IMR-90 (cell line): ENCODE measurements at regions not wholly inside any gene's neighbourhood (a gene's known extent, or its start where the extent isn't known, plus 50 kb on each side); places are given as distances from the start of the nearest gene placed in this dataset.

ENCODE experiments used
- ATAC-seq: fragments of 200-7000 bp; cut with Tn5 transposase; 2 replicates; pipeline ENCODE4 v1.9.1; 2020; ENCODE audit warnings: low read depth, mild to moderate bottlenecking, moderate library complexity
- BruUV-seq: library from RNA; stranded (reverse); fragments of 400-500 nt; replicated peaks from 2 replicates; lab custom pipeline; 2021; lab: Mats Ljungman, UMichigan
- CTCF ChIA-PET: fragments of 300-600 bp; formaldehyde crosslinking; extraction: SDS; loops from one replicate; lab custom pipeline; 2021; ENCODE audit warnings: antibody characterized with exemption; lab: Yijun Ruan, JAX
- POLR2A ChIA-PET: fragments of 300-600 bp; sonication (Branson Sonifier 250); formaldehyde crosslinking; loops from one replicate; lab custom pipeline; 2022; ENCODE audit warnings: antibody characterized with exemption; ENCODE audit not compliant: unreplicated experiment; lab: Charles Lee
- DNase-seq: peaks from one replicate; pipeline ENCODE4 v3.0.0; 2013
- H2AFZ ChIP-seq: replicated peaks from 2 replicates; pipeline ENCODE3; 2013; ENCODE audit warnings: low read length, mild to moderate bottlenecking; ENCODE audit not compliant: poor library complexity
- H2AK5ac ChIP-seq: 2 replicates; pipeline ENCODE4 v1.6.1; 2013; ENCODE audit warnings: low read depth, low read length, inconsistent platforms
- H2AK9ac ChIP-seq: replicated peaks from 2 replicates; pipeline ENCODE3; 2013; ENCODE audit warnings: mild to moderate bottlenecking, low read depth, low read length, moderate library complexity; ENCODE audit not compliant: poor library complexity
- H2BK120ac ChIP-seq: 2 replicates; pipeline ENCODE4 v1.6.1; 2013; ENCODE audit warnings: low read depth, low read length, inconsistent platforms
- H2BK15ac ChIP-seq: 3 replicates; pipeline ENCODE4 v1.6.1; 2013; ENCODE audit warnings: low read depth, low read length, inconsistent platforms
- H2BK20ac ChIP-seq: 2 replicates; pipeline ENCODE4 v1.6.1; 2013; ENCODE audit warnings: low read depth, mild to moderate bottlenecking, inconsistent platforms, low read length, moderate library complexity
- H2BK5ac ChIP-seq: 2 replicates; pipeline ENCODE4 v1.6.1; 2013; ENCODE audit warnings: mild to moderate bottlenecking, low read depth, low read length, inconsistent platforms; ENCODE audit not compliant: poor library complexity, severe bottlenecking
- H3K14ac ChIP-seq: replicated peaks from 2 replicates; pipeline ENCODE4 v1.6.1; 2013; ENCODE audit warnings: low read depth, low read length, inconsistent platforms
- H3K18ac ChIP-seq: 2 replicates; pipeline ENCODE4 v1.6.1; 2013; ENCODE audit warnings: low read depth, low read length, control low read depth
- H3K23ac ChIP-seq: 2 replicates; pipeline ENCODE4 v1.6.1; 2013; ENCODE audit warnings: low read depth, low read length, inconsistent platforms
- H3K27ac ChIP-seq: 2 replicates; pipeline ENCODE4 v1.5.1; 2013; ENCODE audit warnings: mild to moderate bottlenecking, control low read depth, low read length; ENCODE audit not compliant: insufficient read depth
- H3K27me3 ChIP-seq: 2 replicates; pipeline ENCODE4 v1.6.1; 2013; ENCODE audit warnings: low read length; ENCODE audit not compliant: control insufficient read depth, insufficient read depth
- H3K36me3 ChIP-seq: 2 replicates; pipeline ENCODE4 v1.6.1; 2013; ENCODE audit warnings: low read length, mixed read lengths; ENCODE audit not compliant: control insufficient read depth, insufficient read depth
- H3K4ac ChIP-seq: 2 replicates; pipeline ENCODE4 v1.6.1; 2013; ENCODE audit warnings: low read depth, low read length, inconsistent platforms
- H3K4me1 ChIP-seq: 2 replicates; pipeline ENCODE4 v1.6.1; 2013; ENCODE audit warnings: low read length, mixed read lengths; ENCODE audit not compliant: control insufficient read depth, insufficient read depth
- H3K4me2 ChIP-seq: 2 replicates; pipeline ENCODE4 v1.6.1; 2013; ENCODE audit warnings: low read depth, mild to moderate bottlenecking, control low read depth, low read length, moderate library complexity
- H3K4me3 ChIP-seq: 2 replicates; pipeline ENCODE4 v1.5.1; 2013; ENCODE audit warnings: low read depth, mild to moderate bottlenecking, control low read depth, low read length, moderate library complexity; ENCODE audit not compliant: insufficient read depth
- H3K56ac ChIP-seq: 2 replicates; pipeline ENCODE4 v1.6.1; 2013; ENCODE audit warnings: low read length, inconsistent platforms; ENCODE audit not compliant: insufficient read depth; ENCODE audit errors: extremely low read depth
- H3K79me1 ChIP-seq, 2 experiments: 2 replicates each; pipeline ENCODE4 v1.6.1; 2013; ENCODE audit warnings: low read length in 2 of 2, inconsistent platforms in 1 of 2, low read depth in 1 of 2
- H3K9ac ChIP-seq: 2 replicates; pipeline ENCODE4 v1.6.1; 2013; ENCODE audit warnings: low read depth, low read length, control low read depth
- H3K9me1 ChIP-seq: 2 replicates; pipeline ENCODE4 v1.6.1; 2013; ENCODE audit warnings: low read length, inconsistent platforms; ENCODE audit not compliant: insufficient read depth
- H3K9me3 ChIP-seq: 2 replicates; pipeline ENCODE4 v1.6.1; 2013; ENCODE audit warnings: low read length; ENCODE audit not compliant: control insufficient read depth, insufficient read depth
- H4K20me1 ChIP-seq: 2 replicates; pipeline ENCODE4 v1.6.1; 2013; ENCODE audit warnings: low read length, inconsistent platforms; ENCODE audit not compliant: insufficient read depth
- H4K5ac ChIP-seq: 2 replicates; pipeline ENCODE4 v1.6.1; 2013; ENCODE audit warnings: mild to moderate bottlenecking, low read depth, low read length, control low read depth
- H4K8ac ChIP-seq, 2 experiments: 2 replicates each; pipeline ENCODE4 v1.6.1; 2013; ENCODE audit warnings: low read depth in 2 of 2, low read length in 2 of 2, control low read depth in 1 of 2, inconsistent platforms in 1 of 2
- H4K91ac ChIP-seq: 2 replicates; pipeline ENCODE4 v1.6.1; 2013; ENCODE audit warnings: low read depth, low read length, inconsistent platforms; ENCODE audit not compliant: insufficient read depth
- BHLHE40 ChIP-seq: fragments of 150-350 bp; IDR thresholded peaks from 2 replicates; pipeline ENCODE4 v1.6.1; 2016; ENCODE audit warnings: mild to moderate bottlenecking, low read depth, low read length
- CEBPB ChIP-seq: IDR thresholded peaks from 2 replicates; pipeline ENCODE4 v1.6.1; 2012; ENCODE audit warnings: low read depth, low read length, improper control_type of control experiment
- CHD1 ChIP-seq: IDR thresholded peaks from 2 replicates; pipeline ENCODE4 v1.6.1; 2012; ENCODE audit warnings: low read depth, low read length, improper control_type of control experiment
- CTCF ChIP-seq: conservative IDR thresholded peaks from 2 replicates; pipeline ENCODE4 v1.5.1; 2012; ENCODE audit warnings: mild to moderate bottlenecking, low read depth, low read length, improper control_type of control experiment
- ELK1 ChIP-seq: fragments of 150-350 bp; IDR thresholded peaks from 2 replicates; pipeline ENCODE4 v1.6.1; 2016; ENCODE audit warnings: low read depth, mild to moderate bottlenecking, low read length, moderate library complexity, borderline replicate concordance
- FOS ChIP-seq: fragments of 150-350 bp; IDR thresholded peaks from 2 replicates; pipeline ENCODE4 v1.6.1; 2016; ENCODE audit warnings: low read depth, low read length
- MAFK ChIP-seq: IDR thresholded peaks from 2 replicates; pipeline ENCODE4 v1.6.1; 2012; ENCODE audit warnings: low read depth, low read length, improper control_type of control experiment
- MXI1 ChIP-seq: IDR thresholded peaks from 2 replicates; pipeline ENCODE4 v1.6.1; 2012; ENCODE audit warnings: low read depth, mild to moderate bottlenecking, low read length, moderate library complexity, borderline replicate concordance
- NFE2L2 ChIP-seq: fragments of 150-350 bp; IDR thresholded peaks from 2 replicates; pipeline ENCODE4 v1.6.1; 2016; ENCODE audit warnings: low read depth, mild to moderate bottlenecking, low read length
- POLR2A ChIP-seq: IDR thresholded peaks from 2 replicates; pipeline ENCODE4 v1.6.1; 2012; ENCODE audit warnings: mild to moderate bottlenecking, low read depth, low read length
- RAD21 ChIP-seq: IDR thresholded peaks from 2 replicates; pipeline ENCODE4 v1.6.1; 2012; ENCODE audit warnings: low read length, improper control_type of control experiment
- RFX5 ChIP-seq: IDR thresholded peaks from 2 replicates; pipeline ENCODE4 v1.8.0; 2012; ENCODE audit warnings: low read depth, mild to moderate bottlenecking, low read length, moderate library complexity
- USF2 ChIP-seq: fragments of 150-350 bp; IDR thresholded peaks from 2 replicates; pipeline ENCODE4 v1.6.1; 2017; ENCODE audit warnings: mild to moderate bottlenecking, antibody characterized with exemption, low read length, low read depth
- WGBS, 2 experiments: methylation state at CpG; one replicate each; pipeline versions ENCODE4 v1.1.5 to v1.1.7; 2013; ENCODE audit warnings: missing lambda C conversion rate in 2 of 2; ENCODE audit not compliant: insufficient read length in 1 of 2; ENCODE audit errors: extremely low coverage in 2 of 2; 5-methylcytosine and 5-hydroxymethylcytosine counted together
- dilution Hi-C: fragments of 300-500 bp; cut with HindIII; formaldehyde crosslinking; loops from one replicate; pipeline ENCODE4 v1.14.3; 2018; ENCODE audit warnings: low sequenced_read_pairs; ENCODE audit not compliant: unreplicated experiment
- in situ Hi-C: fragments of 300-500 bp; cut with MboI; formaldehyde crosslinking; loops from 3 replicates; pipeline ENCODE4 v1.14.3; 2019; ENCODE audit warnings: low sequenced_read_pairs, inconsistent platforms, mixed read lengths
- intact Hi-C: fragments of 100-400 bp; cut with micrococcal nuclease; formaldehyde crosslinking; loops from 2 replicates; pipeline ENCODE4 v1.10.0; 2022

GRCh38 chr3:191912616-191913204 lies 451.7 kb downstream of the PYDC2 start:
- in situ Hi-C loops: no loop called here
- dilution Hi-C loops: no loop called here
- Histone ChIP-seq H4K20me1 (no peaks in the 10 kb centered on the region), H3K56ac (no peak overlapping the region), H3K23ac (no peak overlapping the region), H2AFZ (no peak overlapping the region), H3K9me1 (no peaks in the 10 kb centered on the region), H3K4ac (no peak overlapping the region), H3K27me3 (no peaks in the 10 kb centered on the region), H4K5ac (no peak overlapping the region), H3K36me3 (no peaks in the 10 kb centered on the region), H2BK5ac (no peak overlapping the region), H3K4me2 (no peak overlapping the region), H3K4me1 (no peaks in the 10 kb centered on the region), H2BK120ac (no peak overlapping the region), H3K9me3 (0 out of 2 replicates have a peak, but pooled peaks cover 1% of the 10 kb centered on the region), H2BK15ac (no peak overlapping the region), H4K91ac (no peak overlapping the region), H3K18ac (no peak overlapping the region), H3K14ac (no peak overlapping the region), H4K8ac (no peak overlapping the region), H3K9ac (no peak overlapping the region), H2AK9ac (no peak overlapping the region), H3K79me1 (no peaks in the 10 kb centered on the region), H2AK5ac (no peak overlapping the region), H3K4me3 (no peak overlapping the region), H3K27ac (no peak overlapping the region), H2BK20ac (no peak overlapping the region)
- intact Hi-C loops: no loop called here
- no peak for ATAC-seq
- no peak for TF ChIP-seq POLR2A
- TF ChIP-seq CEBPB: no peak
- no peak for TF ChIP-seq RAD21
- TF ChIP-seq RFX5: no peak
- no peak for TF ChIP-seq MAFK
- no peak for TF ChIP-seq MXI1
- no peak for TF ChIP-seq ELK1
- TF ChIP-seq FOS: no peak
- TF ChIP-seq NFE2L2: no peak
- no peak for TF ChIP-seq CTCF
- no peak for TF ChIP-seq USF2
- TF ChIP-seq BHLHE40: no peak
- no peak for TF ChIP-seq CHD1
- CTCF ChIA-PET: no interaction called here
- POLR2A ChIA-PET: no interaction called here
- DNase-seq: no peak
- no TSS peak for BruUV-seq
- 42% methylated on average over 4 of the region's 11 CpGs; no CpG with 5 or more reads in 1 of the 2 experiments for WGBS, 2 experiments
